HFFc6 (cell line): ENCODE measurements at regions not wholly inside any gene's neighbourhood (a gene's known extent, or its start where the extent isn't known, plus 50 kb on each side); places are given as distances from the start of the nearest gene placed in this dataset.

ENCODE experiments used
- DNase-seq: peaks from one replicate; pipeline ENCODE4 v3.0.0-alpha.2; 2018
- H3K27ac Mint-ChIP-seq: 2 replicates; pipeline ENCODE4 v1.8.0; 2020; ENCODE audit warnings: mild to moderate bottlenecking, mixed read lengths
- H3K27me3 Mint-ChIP-seq: 2 replicates; pipeline ENCODE4 v1.8.0; 2021; ENCODE audit warnings: mild to moderate bottlenecking, moderate library complexity, mixed read lengths; ENCODE audit not compliant: insufficient read depth
- H3K36me3 Mint-ChIP-seq: 2 replicates; pipeline ENCODE4 v1.8.0; 2021; ENCODE audit warnings: low read depth, mixed read lengths
- H3K4me1 Mint-ChIP-seq: 2 replicates; pipeline ENCODE4 v1.8.0; 2020; ENCODE audit warnings: low read depth, mixed read lengths
- H3K4me3 Mint-ChIP-seq: 2 replicates; pipeline ENCODE4 v1.8.0; 2020; ENCODE audit warnings: mild to moderate bottlenecking, moderate library complexity, mixed read lengths
- H3K9me3 Mint-ChIP-seq: 2 replicates; pipeline ENCODE4 v1.8.0; 2020; ENCODE audit warnings: mild to moderate bottlenecking, mixed read lengths
- TF ChIP-seq, protein P1 (sequence below): fragments of 200-600 bp; sonication (generic); IDR thresholded peaks from 2 replicates; pipeline ENCODE4 v1.5.0; 2021; ENCODE audit warnings: antibody characterized with exemption, mild to moderate bottlenecking

DNA sequence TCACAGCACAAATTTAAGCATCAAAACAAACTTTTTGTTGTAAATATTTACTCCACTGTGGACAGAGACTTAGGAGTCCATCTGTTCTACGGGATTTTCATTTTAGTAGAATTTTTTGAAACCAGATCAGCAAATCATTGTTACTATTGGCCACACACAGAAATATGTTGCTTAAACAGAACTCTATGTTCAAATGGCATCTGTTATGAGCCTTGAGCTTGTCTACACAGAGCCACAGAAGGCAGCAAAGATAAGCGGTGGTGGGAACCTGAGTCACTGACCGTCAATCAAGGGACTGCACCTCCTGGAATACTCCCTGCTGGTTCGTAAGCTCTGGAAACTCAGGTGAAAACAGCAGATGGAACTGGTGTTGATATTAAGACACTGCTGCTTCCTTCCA lies 156.8 kb downstream of the TMEM200C start:
- Mint-ChIP-seq H3K27ac (no peak overlapping the region), H3K36me3 (no peaks in the 10 kb centered on the region), H3K27me3 (no peaks in the 10 kb centered on the region), H3K4me3 (no peak overlapping the region), H3K4me1 (no peaks in the 10 kb centered on the region), H3K9me3 (peaks cover 40% of the 10 kb centered on the region)
- no peak for DNase-seq
- TF ChIP-seq, protein P1, sequence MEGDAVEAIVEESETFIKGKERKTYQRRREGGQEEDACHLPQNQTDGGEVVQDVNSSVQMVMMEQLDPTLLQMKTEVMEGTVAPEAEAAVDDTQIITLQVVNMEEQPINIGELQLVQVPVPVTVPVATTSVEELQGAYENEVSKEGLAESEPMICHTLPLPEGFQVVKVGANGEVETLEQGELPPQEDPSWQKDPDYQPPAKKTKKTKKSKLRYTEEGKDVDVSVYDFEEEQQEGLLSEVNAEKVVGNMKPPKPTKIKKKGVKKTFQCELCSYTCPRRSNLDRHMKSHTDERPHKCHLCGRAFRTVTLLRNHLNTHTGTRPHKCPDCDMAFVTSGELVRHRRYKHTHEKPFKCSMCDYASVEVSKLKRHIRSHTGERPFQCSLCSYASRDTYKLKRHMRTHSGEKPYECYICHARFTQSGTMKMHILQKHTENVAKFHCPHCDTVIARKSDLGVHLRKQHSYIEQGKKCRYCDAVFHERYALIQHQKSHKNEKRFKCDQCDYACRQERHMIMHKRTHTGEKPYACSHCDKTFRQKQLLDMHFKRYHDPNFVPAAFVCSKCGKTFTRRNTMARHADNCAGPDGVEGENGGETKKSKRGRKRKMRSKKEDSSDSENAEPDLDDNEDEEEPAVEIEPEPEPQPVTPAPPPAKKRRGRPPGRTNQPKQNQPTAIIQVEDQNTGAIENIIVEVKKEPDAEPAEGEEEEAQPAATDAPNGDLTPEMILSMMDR = no peak

GRCh38 chr18:5732318-5732717 lies 163.0 kb downstream of the TMEM200C start:
- Mint-ChIP-seq H3K27me3 (no peaks in the 10 kb centered on the region; the same call in 1 of the 2 replicates), H3K27ac (no peak overlapping the region), H3K4me1 (no peaks in the 10 kb centered on the region), H3K9me3 (peaks cover 51% of the 10 kb centered on the region), H3K36me3 (no peaks in the 10 kb centered on the region), H3K4me3 (no peak overlapping the region)
- no peak for DNase-seq
- TF ChIP-seq, protein P1 = no peak

DNA sequence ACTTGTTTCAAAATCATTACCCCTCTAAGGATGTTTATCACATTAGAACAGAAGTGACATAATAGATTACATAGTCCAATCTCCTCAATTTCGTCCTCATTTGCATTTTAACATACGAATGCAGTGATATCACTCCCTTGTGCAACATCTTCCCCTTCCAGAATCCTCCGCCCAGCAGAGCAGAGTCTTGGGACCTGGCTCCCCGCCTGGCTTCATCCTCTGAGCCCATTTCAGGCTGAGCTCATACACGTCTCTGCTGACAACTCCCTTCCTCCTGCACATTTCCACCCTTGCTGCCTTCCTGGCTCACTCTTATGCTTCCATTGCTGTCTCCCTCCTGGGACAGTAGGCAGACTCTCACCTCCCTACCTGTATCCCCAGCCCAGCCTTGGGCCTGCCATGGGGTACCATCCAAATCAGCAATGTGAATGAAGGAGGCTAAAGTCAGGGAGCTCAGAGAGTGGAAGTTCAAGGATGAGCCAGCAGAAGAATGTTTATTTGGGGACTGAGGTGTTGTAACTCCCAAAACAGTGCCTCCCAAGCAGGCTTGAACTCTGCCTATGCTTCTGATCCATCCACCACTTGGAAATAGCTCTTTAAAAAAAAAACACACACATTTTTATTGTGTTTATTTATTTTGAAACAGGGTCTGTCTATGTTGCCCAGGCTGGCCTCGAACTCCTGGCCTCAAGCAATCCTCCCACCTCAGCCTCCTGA lies 165.2 kb downstream of the TMEM200C start:
- DNase-seq = no peak
- Mint-ChIP-seq H3K9me3 (peaks cover 58% of the 10 kb centered on the region), H3K4me3 (no peak overlapping the region), H3K27me3 (no peaks in the 10 kb centered on the region; the same call in 1 of the 2 replicates), H3K36me3 (no peaks in the 10 kb centered on the region), H3K4me1 (no peaks in the 10 kb centered on the region), H3K27ac (no peak overlapping the region)
- TF ChIP-seq, protein P1 = no peak

DNA sequence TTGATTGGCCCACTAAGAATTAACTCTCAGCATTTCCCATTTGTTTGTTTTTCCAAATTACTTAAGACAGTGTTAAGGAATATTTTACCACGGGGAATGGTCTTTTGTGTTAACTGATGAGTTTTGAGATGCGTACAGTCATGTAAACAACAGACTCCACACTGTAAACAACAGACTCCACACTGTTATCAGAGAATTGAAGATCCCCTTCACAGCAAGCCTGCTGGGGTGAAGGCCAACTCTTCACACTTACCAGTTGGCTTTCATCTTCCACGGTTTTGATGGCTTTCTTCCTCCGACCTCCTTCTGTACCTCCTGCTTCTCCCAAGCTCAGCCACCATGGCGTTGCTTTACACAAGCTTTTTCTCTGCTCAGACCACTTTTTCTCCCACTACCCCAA lies 166.8 kb downstream of the TMEM200C start:
- no peaks in the 10 kb centered on the region; the same call in 1 of the 2 replicates for H3K27me3 Mint-ChIP-seq
- peaks cover 70% of the 10 kb centered on the region for H3K9me3 Mint-ChIP-seq
- no peak overlapping the region for H3K4me3 Mint-ChIP-seq
- no peaks in the 10 kb centered on the region for H3K36me3 Mint-ChIP-seq
- no peak for DNase-seq
- H3K4me1 Mint-ChIP-seq = no peaks in the 10 kb centered on the region
- no peak overlapping the region for H3K27ac Mint-ChIP-seq
- TF ChIP-seq, protein P1 = no peak

DNA sequence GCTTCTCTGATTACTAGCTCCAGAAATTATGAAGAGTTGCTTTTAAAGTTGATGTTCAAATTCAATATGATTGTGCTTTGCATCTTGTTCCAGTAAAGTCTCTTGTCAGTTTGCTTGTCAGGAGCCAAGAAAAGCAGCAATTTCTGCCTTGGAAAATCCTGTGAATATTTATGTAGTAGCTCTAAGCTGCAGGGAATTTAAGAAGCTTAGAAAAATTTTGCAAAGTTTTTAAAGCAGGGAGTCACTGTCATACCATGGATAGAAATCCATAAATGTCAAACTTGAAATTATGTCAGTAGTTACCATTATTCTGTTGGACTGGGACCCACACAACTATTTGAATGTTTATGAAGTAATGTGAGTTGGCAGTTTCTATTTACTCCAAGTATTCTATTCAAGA lies 169.3 kb downstream of the TMEM200C start:
- H3K27ac Mint-ChIP-seq = no peak overlapping the region
- no peaks in the 10 kb centered on the region for H3K4me1 Mint-ChIP-seq
- TF ChIP-seq, protein P1 = no peak
- no peak for DNase-seq
- H3K4me3 Mint-ChIP-seq = no peak overlapping the region
- H3K36me3 Mint-ChIP-seq = peaks cover 9% of the 10 kb centered on the region
- peaks cover 3% of the 10 kb centered on the region for H3K27me3 Mint-ChIP-seq
- H3K9me3 Mint-ChIP-seq = peaks cover 71% of the 10 kb centered on the region
